Esophagus muscularis mucosa (tissue), 3 donors: ENCODE measurements at regions not wholly inside any gene's neighbourhood (a gene's known extent, or its start where the extent isn't known, plus 50 kb on each side); places are given as distances from the start of the nearest gene placed in this dataset.

Source experiments
- POLR2A ChIP-seq: fragments of 450-650 bp; IDR thresholded peaks from one replicate; pipeline ENCODE4 v1.6.1; 2017; ENCODE audit warnings: antibody characterized with exemption, moderate library complexity, mild to moderate bottlenecking, low read depth
- POLR2AphosphoS5 ChIP-seq, 2 donors: sonication (generic); formaldehyde crosslinking; IDR thresholded peaks; one replicate each; pipeline ENCODE4 v1.6.1; 2017; ENCODE audit warnings: antibody characterized with exemption in 2 of 2
- TF ChIP-seq, protein P1 (sequence below), 3 experiments: fragments of 200-600 bp in 2 of 3; fragments of 450-650 bp in 1 of 3; sonication (generic) in 2 of 3; IDR thresholded peaks; one replicate each; pipeline ENCODE4 v1.5.1; 2017 to 2019; ENCODE audit warnings: antibody characterized with exemption in 3 of 3, mild to moderate bottlenecking in 2 of 3, moderate library complexity in 1 of 3

- TF ChIP-seq POLR2AphosphoS5 (IDR thresholded peaks at IDR 0.05), result no peak
- TF ChIP-seq, protein P1, sequence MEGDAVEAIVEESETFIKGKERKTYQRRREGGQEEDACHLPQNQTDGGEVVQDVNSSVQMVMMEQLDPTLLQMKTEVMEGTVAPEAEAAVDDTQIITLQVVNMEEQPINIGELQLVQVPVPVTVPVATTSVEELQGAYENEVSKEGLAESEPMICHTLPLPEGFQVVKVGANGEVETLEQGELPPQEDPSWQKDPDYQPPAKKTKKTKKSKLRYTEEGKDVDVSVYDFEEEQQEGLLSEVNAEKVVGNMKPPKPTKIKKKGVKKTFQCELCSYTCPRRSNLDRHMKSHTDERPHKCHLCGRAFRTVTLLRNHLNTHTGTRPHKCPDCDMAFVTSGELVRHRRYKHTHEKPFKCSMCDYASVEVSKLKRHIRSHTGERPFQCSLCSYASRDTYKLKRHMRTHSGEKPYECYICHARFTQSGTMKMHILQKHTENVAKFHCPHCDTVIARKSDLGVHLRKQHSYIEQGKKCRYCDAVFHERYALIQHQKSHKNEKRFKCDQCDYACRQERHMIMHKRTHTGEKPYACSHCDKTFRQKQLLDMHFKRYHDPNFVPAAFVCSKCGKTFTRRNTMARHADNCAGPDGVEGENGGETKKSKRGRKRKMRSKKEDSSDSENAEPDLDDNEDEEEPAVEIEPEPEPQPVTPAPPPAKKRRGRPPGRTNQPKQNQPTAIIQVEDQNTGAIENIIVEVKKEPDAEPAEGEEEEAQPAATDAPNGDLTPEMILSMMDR (IDR thresholded peaks at IDR 0.05), result no peak
- no peak for TF ChIP-seq POLR2A
Observed at GRCh38 chr15:101563176-101563796, 73.8 kb upstream of the PCSK6 start.
